Gastrocnemius medialis (tissue), 4 donors: ENCODE measurements at regions not wholly inside any gene's neighbourhood (a gene's known extent, or its start where the extent isn't known, plus 50 kb on each side); places are given as distances from the start of the nearest gene placed in this dataset.

Source experiments
- ATAC-seq, 2 donors: fragments of 150-250 bp; one replicate each; pipeline ENCODE4 v1.9.1; 2016
- DNase-seq, 2 donors: peaks; one replicate each; pipeline ENCODE4 v3.0.0-alpha.2; 2019
- H3K27ac ChIP-seq, 4 donors: fragments of 200-600 bp; sonication (generic); 1 replicate in 1 of 4; 2 replicates in 3 of 4; pipeline ENCODE4 v1.5.1; 2016 to 2018; ENCODE audit warnings: mild to moderate bottlenecking in 2 of 4, moderate library complexity in 1 of 4
- H3K27me3 ChIP-seq, 3 donors: fragments of 200-600 bp; sonication (generic) in 2 of 3; 1 replicate in 1 of 3; 2 replicates in 2 of 3; pipeline versions ENCODE4 v1.5.1 to v1.6.0; 2016 to 2019; ENCODE audit warnings: mild to moderate bottlenecking in 1 of 3, moderate library complexity in 1 of 3
- H3K36me3 ChIP-seq, 2 donors: fragments of 200-600 bp; sonication (generic) in 1 of 2; one replicate each; pipeline ENCODE4 v1.5.1; 2017 to 2018
- H3K4me1 ChIP-seq, 2 donors: fragments of 200-600 bp; sonication (generic) in 1 of 2; one replicate each; pipeline ENCODE4 v1.5.1; 2016 to 2017; ENCODE audit warnings: mild to moderate bottlenecking in 2 of 2
- H3K4me3 ChIP-seq, 4 donors: fragments of 200-600 bp; sonication (generic) in 3 of 4; 1 replicate in 1 of 4; 2 replicates in 3 of 4; pipeline ENCODE4 v1.5.1; 2016 to 2019; ENCODE audit warnings: mild to moderate bottlenecking in 2 of 4
- H3K9me3 ChIP-seq, 3 donors: fragments of 200-600 bp; sonication (generic) in 2 of 3; 1 replicate in 1 of 3; 2 replicates in 2 of 3; pipeline ENCODE4 v1.5.1; 2016 to 2019
- CTCF ChIP-seq, 5 experiments: fragments of 450-650 bp in 3 of 5; fragments of 200-600 bp in 2 of 5; sonication (generic) in 2 of 5; IDR thresholded peaks in 4 of 5; conservative IDR thresholded peaks in 1 of 5; 1 replicate in 4 of 5; 2 replicates in 1 of 5; pipeline ENCODE4 v1.5.1; 2016 to 2019; ENCODE audit warnings: antibody characterized with exemption in 5 of 5, mild to moderate bottlenecking in 3 of 5, moderate library complexity in 3 of 5
- POLR2A ChIP-seq, 2 donors: fragments of 450-650 bp; IDR thresholded peaks; one replicate each; pipeline ENCODE4 v1.6.1; 2017; ENCODE audit warnings: antibody characterized with exemption in 2 of 2, mild to moderate bottlenecking in 2 of 2, moderate library complexity in 2 of 2
- in situ Hi-C, 4 donors: fragments of 200-750 bp; cut with MboI; loops; one replicate each; pipeline versions ENCODE4 v1.15.0 to v1.8.0; 2017; ENCODE audit warnings: low sequenced_read_pairs in 4 of 4
- intact Hi-C: fragments of 100-400 bp; cut with DNase I; formaldehyde crosslinking; loops from one replicate; pipeline ENCODE4 v1.15.1; 2023; ENCODE audit warnings: low total_unique reads

- ATAC-seq (no peak), DNase-seq (no peak)
- H3K4me3 ChIP-seq: no peak overlapping the region
- in situ Hi-C loops: no loop called here
- H3K4me1 ChIP-seq: no peaks in the 10 kb centered on the region
- no peaks in the 10 kb centered on the region for H3K36me3 ChIP-seq
- TF ChIP-seq CTCF (IDR thresholded peaks at IDR 0.05 in 4 of 5, conservative IDR thresholded peaks at IDR 0.05 in 1 of 5): no peak
- no peak for TF ChIP-seq POLR2A (IDR thresholded peaks at IDR 0.05)
- H3K27ac ChIP-seq: no peak overlapping the region
- intact Hi-C loops: no loop called here
- no peaks in the 10 kb centered on the region for H3K27me3 ChIP-seq
- H3K9me3 ChIP-seq: no peaks in the 10 kb centered on the region
Observed at GRCh38 chr2:164024396-164024795, 288.6 kb upstream of the FIGN start.

GRCh38 chr2:164023896-164024295 is 288.1 kb upstream of the FIGN start:
- intact Hi-C loops (no loop called here), in situ Hi-C loops (no loop called here)
- TF ChIP-seq CTCF (IDR thresholded peaks at IDR 0.05 in 4 of 5, conservative IDR thresholded peaks at IDR 0.05 in 1 of 5) (no peak), POLR2A (IDR thresholded peaks at IDR 0.05) (no peak)
- Histone ChIP-seq H3K4me1 (no peaks in the 10 kb centered on the region), H3K4me3 (no peak overlapping the region), H3K36me3 (no peaks in the 10 kb centered on the region), H3K27me3 (no peaks in the 10 kb centered on the region), H3K27ac (no peak overlapping the region), H3K9me3 (no peaks in the 10 kb centered on the region)
- DNase-seq (no peak), ATAC-seq (no peak)

GRCh38 chr2:164015328-164016123 is 279.7 kb upstream of the FIGN start:
- ATAC-seq (no peak), DNase-seq (no peak)
- H3K4me3 ChIP-seq: no peak overlapping the region
- H3K27ac ChIP-seq: no peak overlapping the region
- intact Hi-C loops: no loop called here
- in situ Hi-C loops: no loop called here
- no peaks in the 10 kb centered on the region for H3K27me3 ChIP-seq
- H3K36me3 ChIP-seq: no peaks in the 10 kb centered on the region
- TF ChIP-seq CTCF (IDR thresholded peaks at IDR 0.05 in 4 of 5, conservative IDR thresholded peaks at IDR 0.05 in 1 of 5) (no peak), POLR2A (IDR thresholded peaks at IDR 0.05) (no peak)
- no peaks in the 10 kb centered on the region for H3K4me1 ChIP-seq
- no peaks in the 10 kb centered on the region for H3K9me3 ChIP-seq

GRCh38 chr2:164014791-164015190 is 279.0 kb upstream of the FIGN start:
- no peaks in the 10 kb centered on the region for H3K9me3 ChIP-seq
- no peaks in the 10 kb centered on the region for H3K36me3 ChIP-seq
- no peak overlapping the region for H3K27ac ChIP-seq
- TF ChIP-seq POLR2A (IDR thresholded peaks at IDR 0.05) (no peak), CTCF (IDR thresholded peaks at IDR 0.05 in 4 of 5, conservative IDR thresholded peaks at IDR 0.05 in 1 of 5) (no peak)
- in situ Hi-C loops (no loop called here), intact Hi-C loops (no loop called here)
- no peaks in the 10 kb centered on the region for H3K27me3 ChIP-seq
- ATAC-seq (no peak), DNase-seq (no peak)
- H3K4me1 ChIP-seq: no peaks in the 10 kb centered on the region
- no peak overlapping the region for H3K4me3 ChIP-seq
